ENCODE measurements at regions not wholly inside any gene's neighbourhood (a gene's known extent, or its start where the extent isn't known, plus 50 kb on each side); places are given as distances from the start of the nearest gene placed in this dataset.

DNA sequence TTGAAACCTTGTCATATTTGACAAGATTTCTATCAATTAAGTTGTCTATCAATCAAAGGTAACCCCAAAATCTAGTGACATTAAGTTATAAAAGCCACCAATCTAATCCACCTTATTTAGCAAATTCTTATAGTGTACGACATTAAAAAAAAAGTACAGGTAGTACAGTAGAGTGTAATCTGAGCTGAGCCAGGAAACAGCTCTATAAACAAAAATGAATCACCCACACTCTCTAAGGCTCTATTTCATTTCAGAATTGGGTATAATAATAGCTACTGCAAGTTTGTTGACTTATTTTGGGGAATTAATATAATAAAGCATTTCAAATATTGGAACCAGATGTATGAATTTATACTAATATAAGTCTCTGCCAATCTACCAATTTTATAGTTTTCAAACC, 342.4 kb upstream of the FLRT2 start:
- TF ChIP-seq, protein P1, sequence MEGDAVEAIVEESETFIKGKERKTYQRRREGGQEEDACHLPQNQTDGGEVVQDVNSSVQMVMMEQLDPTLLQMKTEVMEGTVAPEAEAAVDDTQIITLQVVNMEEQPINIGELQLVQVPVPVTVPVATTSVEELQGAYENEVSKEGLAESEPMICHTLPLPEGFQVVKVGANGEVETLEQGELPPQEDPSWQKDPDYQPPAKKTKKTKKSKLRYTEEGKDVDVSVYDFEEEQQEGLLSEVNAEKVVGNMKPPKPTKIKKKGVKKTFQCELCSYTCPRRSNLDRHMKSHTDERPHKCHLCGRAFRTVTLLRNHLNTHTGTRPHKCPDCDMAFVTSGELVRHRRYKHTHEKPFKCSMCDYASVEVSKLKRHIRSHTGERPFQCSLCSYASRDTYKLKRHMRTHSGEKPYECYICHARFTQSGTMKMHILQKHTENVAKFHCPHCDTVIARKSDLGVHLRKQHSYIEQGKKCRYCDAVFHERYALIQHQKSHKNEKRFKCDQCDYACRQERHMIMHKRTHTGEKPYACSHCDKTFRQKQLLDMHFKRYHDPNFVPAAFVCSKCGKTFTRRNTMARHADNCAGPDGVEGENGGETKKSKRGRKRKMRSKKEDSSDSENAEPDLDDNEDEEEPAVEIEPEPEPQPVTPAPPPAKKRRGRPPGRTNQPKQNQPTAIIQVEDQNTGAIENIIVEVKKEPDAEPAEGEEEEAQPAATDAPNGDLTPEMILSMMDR (IDR thresholded peaks at IDR 0.05), result no peak
- TF ChIP-seq POLR2AphosphoS5 (IDR thresholded peaks at IDR 0.05; ENCODE audit: low read depth, low read length), result no peak
